SW 1271 (cell line): ENCODE measurements at regions not wholly inside any gene's neighbourhood (a gene's known extent, or its start where the extent isn't known, plus 50 kb on each side); places are given as distances from the start of the nearest gene placed in this dataset.

Experiments used
- DNase-seq, 2 experiments: peaks; one replicate each; lab custom pipeline; 2025; lab: John Stamatoyannopoulos, UW

DNA sequence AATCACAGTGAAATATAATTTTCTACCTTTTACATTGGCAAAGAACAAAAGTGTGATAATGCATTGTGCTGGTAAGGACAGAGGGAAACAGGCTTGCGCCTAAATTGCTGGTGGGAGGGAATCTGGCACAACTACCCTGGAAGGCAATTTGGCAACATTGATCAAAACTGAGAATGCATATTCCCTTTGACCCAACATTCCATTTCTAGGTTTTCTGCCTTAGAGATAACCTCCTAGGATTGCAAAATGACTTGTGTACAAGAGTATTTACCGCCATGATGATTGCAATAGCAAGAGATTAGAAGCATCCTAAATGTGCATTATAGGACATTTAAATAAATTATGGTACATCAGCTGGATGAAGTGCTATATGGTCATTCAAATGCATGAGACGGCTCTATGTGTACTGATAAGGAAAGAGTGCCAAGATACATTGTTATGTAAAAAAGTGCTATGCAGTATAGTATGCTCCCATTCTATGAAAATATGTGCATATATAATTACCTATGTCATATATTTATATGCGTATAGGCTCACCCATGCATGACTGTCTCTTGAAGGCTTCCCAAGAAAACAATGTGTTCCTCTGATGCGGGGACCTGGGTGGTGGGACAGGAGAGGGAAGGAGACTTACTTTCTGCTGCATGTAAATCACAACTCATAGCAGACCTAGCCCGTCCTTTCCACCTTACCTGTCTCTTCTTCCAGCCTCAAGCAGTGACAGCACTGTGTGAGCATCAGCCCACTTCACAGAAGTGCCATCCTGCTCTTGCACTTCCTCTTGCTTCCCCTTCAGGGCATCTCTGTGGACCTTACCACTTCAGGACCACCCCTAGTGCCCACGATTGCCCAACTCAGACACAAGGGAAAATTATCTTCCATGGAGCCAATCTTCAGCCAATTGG is 249.9 kb upstream of the TLE3 start:
- DNase-seq, result no peak

GRCh38 chr15:70345251-70346019 is 247.7 kb upstream of the TLE3 start:
- DNase-seq, result no peak

DNA sequence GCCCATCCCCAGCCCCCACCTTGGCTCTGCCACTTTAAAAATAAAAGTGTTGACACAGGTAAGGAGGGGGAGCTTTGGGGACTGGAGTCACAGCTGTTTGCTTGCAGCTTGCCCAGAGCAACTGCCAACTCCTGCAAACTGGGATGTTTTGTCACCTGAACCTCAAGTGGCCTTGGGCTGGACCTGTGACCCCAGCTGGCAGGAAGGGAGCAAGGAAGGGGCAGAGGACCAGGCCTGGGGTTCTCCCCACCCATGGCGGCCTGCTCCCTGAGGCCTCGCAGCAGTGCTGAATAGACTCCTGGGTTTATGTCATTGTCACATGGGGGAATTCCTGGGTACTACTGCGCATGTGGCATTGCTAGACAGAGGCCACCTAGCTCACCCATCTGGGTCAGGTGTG is 246.9 kb upstream of the TLE3 start:
- DNase-seq, result no peak

DNA sequence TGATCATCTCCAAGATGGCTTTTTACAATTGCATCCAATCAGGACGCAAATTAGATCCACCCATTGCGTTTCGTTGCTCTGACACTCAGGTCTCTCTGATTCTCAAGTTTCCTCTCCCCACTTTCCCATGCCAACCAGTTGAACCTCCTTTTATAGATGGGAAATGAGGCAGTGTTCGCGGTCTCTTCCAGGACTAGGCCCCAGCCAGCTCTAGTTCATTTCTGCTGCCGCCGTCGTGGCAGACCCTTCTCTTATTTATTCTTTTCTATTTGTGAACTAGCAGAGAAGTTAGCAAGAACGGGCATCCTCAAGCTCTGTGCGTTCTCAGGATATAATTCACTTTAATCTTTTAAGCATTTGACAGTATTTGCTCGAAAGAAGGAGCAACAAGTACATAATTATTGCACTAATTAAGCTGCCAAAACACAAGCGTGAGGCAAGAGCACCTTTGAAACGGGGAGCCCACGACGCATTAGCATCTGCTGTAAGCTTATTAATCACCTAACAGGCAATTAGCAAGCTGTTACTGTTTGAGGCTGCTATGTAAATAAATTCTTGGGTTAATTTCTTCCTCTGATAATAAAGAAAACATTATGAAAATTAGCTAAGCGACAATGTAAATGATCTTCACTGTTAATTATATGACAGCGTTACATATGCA is 246.4 kb upstream of the TLE3 start:
- DNase-seq, result no peak

GRCh38 chr15:70342554-70343548 is 245.1 kb upstream of the TLE3 start:
- DNase-seq, result no peak

DNA sequence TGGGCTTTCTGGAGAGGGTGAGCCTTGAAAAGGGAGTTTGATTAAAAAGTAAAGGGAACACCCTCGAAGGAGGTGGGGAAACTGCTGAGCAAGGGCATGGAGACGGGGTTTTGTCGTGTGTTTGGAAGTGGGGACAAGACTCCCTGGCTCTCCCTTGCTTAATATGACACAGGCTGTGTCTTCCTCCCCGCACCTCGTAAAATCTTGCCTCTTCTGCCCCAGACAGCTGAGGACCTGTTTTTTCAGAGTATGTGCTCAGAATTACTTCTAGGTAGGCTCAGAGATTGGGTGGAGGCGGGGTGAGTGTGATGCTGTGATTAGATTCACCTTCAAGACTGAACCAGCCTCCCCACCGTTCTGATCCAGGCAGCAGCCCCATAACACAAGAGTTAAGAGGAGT is 244.4 kb upstream of the TLE3 start:
- no peak for DNase-seq

GRCh38 chr15:70341566-70341965 is 243.8 kb upstream of the TLE3 start:
- DNase-seq, result no peak

- DNase-seq, result no peak
These were observed 242.8 kb upstream of the TLE3 start for GRCh38 chr15:70340494-70340870.

DNA sequence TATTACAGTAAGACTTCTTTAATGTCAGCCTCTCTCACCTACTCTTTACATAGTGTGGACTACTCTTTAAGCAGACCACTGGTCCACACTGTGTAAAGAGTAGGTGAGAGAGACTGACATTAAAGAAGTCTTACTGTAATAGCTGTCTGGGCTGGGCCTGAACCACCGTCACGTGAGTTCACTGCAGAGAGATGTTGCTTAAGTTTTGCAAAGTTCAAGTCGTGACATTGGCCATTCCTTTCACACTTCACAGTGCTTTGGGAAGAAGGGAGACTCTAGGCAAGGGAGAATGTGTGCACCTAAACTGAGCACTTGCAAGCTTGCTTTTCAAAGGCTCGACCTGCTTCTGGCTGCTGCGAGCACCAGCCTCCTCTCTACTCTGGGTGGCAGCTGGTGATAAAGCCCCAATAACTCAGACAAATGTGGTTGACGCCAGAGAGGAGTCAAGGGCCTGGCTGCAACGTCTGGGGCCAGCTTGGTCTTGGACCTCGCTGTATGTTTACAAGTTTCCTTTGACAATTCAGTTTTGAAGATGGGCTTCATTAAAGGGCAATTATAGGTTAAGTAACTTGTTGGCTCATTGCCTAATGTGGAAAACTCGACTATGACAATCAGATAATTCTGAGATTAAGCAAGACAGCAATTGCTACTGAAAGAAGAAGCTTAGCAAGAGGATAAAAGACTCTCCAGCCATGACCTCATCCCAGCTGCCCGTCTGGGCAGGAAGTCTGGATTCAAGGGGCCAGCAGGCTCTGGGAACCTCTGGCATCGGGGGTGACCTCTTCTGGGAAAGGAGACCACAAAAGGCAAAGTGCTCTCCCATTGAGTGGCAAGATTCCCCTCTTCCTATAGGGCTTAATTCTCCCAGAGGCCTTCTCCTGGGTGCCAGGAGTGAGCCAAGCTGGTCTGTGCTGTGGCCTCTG is 242.1 kb upstream of the TLE3 start:
- DNase-seq, result no peak

- no peak for DNase-seq
These were observed 239.8 kb upstream of the TLE3 start for GRCh38 chr15:70337277-70338186.

DNA sequence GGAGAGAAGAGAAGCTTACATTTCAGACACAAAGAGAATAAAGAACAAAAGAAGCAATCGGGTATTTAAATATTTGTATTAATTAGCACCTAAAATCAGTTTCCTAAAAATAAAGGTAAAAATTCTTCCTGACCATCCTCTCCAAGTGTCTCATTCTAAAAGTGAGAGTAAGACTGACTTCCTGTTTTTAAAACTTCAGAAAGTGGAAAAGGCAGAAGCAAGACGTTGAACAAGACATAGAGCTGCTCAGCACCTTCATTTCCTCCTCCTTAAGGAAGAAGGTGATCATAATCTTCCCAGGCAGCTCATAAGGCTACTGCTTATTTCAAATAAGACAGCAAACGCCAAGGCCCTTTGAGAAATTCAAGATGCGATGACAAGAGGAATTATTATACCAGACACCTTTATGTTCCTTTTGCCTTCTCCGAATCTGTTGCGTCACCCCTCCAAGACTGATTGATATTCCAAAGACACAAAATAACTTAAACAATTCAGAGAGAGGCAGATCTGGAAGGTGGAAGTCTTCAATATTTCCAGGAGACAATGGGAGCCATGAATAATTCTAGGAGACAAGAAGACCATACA is 238.8 kb upstream of the TLE3 start:
- DNase-seq, result no peak

- DNase-seq, result no peak
These were observed 236.6 kb upstream of the TLE3 start for GRCh38 chr15:70334286-70334685.

DNA sequence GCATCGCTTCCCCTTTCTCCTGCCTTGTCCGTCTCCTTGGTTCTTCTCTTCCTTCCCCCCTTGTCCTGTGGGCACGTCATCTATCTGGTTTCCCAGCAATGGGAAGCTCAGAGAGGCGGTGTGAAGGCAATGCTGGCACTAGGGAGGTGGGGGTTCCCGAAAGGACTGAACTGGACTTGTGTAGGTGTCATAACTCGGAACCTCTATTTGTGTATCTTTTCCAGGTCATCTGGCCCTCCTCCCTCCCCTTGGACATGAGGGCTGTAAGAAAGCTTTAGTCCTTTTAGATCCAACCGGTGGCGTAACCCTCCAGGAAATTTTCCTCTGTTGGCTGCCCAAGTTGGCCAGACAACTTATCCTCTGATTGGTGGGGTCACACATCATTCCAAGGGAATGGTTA is 231.5 kb upstream of the TLE3 start:
- no peak for DNase-seq

DNA sequence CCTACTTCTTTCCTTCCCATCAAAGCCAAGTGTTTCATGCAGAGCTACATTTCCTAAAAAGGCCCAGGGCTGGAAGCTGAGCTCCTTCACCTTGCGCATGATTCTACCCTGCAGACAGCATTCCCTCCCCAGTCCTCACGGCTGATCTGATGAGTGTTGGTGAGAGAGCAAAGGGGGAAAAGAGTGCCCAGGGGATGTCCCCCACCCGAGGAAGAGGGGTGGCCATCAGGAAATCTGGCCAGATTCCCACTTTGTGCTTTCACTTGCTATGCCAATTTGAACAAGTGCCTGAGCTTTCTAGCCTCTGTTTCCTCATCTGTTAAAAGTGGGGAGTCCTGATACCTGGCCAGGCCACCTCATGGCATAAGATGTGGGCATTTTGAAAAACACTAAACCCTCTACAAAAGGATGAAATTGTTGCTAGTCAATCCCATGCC is 231.0 kb upstream of the TLE3 start:
- DNase-seq, result no peak

DNA sequence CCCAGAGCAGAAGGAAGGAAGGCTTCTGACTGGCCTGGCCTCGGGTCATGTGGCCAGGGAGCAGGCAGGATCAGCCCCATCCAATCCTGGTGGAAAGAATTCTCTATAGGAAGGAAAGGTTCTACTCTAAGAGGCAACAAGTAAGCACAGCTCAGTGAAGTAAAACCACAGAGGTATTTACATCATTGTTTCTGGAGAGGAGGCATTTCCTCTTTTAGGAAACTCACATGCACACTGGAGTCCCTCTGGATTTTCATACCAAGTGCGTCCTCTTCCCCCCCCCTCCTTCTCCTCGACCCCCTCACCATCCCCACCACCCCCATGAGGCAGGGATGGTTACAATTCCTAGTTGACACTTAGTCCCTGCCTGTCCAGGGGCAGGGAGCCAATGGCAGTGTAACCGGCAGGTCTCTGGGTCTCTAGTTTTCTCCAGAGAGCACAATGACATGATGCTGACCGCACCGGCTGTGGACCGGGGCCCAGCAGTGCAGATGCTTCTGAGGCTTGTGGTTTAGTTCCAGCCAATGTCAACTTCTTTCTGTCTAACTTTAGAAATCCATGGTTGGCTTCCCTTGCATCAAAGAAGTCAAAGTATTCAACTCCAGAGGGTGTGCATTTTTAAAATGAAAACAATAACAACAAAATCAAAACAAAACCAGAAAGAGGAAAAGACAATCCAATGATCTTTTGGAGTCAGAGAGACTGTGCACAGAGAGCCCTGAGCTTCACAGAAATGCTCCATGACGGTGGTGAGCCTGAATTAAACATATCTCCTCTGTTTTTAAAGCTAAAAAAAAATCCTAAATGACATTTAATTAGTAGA is 230.3 kb upstream of the TLE3 start:
- no peak for DNase-seq

DNA sequence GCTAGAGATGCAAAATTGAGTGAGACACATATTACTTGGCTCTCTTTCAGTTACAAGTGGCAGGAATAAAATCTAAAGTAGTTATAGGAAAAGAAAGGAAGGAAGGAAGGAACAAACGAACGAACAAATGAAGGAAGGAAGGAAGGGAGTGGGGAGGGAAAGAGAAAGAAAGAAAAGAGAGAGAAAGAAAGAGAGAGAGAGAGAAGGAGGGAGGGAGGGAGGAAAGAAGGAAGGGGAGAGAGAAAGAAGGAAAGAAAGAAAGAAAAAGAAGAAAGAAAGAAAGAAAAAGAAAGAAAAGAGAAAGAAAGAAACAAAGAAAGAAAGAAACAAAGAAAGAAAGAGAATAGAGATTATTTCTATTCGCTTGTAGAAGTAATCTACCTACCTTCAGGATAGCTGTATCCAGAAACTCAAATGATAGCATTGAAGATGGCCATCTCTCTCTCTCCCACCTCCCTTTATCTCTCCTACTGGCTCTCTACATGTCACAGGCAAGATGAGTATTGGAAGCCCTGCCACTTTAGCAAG is 229.7 kb upstream of the TLE3 start:
- no peak for DNase-seq
